NCI-H1694 treated with DMSO at 0.1 percent for 48 hours (cell line): ENCODE measurements at regions not wholly inside any gene's neighbourhood (a gene's known extent, or its start where the extent isn't known, plus 50 kb on each side); places are given as distances from the start of the nearest gene placed in this dataset.

Source experiments
- DNase-seq: peaks from one replicate; lab custom pipeline; 2025; lab: John Stamatoyannopoulos, UW

GRCh38 chr6:170177772-170178560 is 112.9 kb downstream of the DLL1 start:
- DNase-seq, result no peak

DNA sequence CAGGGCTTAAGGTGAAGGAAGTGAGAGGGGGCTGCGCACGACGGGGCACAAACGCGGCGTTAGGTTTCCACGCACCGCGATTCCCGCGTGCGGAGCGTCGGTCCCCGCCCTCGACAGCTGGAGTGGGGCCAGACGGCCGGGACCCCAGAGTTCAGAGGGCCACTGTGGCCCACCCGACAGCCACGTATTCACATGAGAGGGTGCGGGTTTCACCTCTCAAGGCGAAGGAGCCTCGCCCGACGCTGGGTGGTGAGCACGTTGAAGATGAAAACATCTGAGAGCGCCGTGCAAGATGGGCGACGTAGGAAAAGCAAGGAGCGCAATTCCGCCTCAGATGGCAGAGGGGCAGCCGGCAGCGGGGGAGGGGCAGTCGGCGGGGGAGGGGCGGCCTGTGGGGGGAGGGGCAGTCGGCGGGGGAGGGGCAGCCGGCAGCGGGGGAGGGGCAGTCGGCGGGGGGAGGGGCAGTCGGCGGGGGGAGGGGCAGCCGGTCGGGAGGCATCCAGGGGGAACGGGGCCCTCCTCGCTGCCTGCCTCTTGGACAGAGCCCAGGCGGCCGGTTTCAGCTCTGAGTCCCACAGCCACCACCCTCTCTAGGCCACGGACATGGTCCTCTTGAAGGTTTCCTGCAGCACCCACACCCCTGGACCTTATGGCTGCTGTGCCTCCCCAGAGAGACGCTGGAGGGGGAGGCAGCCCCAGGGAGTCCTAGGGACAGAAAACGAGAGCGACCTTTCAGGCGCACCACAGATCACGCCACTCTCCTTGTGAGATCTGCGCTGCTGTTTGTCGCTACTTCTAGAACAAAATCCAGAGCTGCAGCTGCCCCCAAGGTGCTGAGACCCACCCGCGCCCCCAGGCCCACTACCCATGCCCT is 113.7 kb downstream of the DLL1 start:
- no peak for DNase-seq

GRCh38 chr6:170176136-170176897 is 114.6 kb downstream of the DLL1 start:
- no peak for DNase-seq

DNA sequence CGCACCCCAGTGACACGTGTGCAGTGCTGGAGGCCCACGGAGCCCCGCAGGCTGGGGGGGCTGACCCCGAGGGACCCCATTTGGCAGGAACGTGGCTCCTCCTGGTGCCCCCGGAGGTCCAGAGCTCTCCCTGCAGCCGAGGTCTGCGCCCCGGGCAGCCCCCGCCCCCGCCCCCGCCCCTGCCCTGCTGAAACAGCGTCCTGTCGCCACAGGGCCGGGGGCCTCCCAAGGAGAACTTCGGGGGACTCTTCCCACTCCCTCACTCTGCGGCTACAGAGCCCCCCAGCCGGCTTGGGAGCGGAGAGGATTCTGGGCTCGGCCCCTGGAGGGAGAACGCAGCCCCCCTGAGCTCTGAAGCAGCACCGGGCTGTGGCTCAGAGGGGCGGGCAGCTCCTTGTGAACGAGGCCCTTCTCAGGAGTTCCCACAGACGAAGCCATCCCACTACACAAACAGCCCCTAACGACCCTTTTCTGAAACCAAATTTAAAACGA is 115.2 kb downstream of the DLL1 start:
- no peak for DNase-seq

GRCh38 chr6:170174771-170175643 is 115.9 kb downstream of the DLL1 start:
- no peak for DNase-seq

DNA sequence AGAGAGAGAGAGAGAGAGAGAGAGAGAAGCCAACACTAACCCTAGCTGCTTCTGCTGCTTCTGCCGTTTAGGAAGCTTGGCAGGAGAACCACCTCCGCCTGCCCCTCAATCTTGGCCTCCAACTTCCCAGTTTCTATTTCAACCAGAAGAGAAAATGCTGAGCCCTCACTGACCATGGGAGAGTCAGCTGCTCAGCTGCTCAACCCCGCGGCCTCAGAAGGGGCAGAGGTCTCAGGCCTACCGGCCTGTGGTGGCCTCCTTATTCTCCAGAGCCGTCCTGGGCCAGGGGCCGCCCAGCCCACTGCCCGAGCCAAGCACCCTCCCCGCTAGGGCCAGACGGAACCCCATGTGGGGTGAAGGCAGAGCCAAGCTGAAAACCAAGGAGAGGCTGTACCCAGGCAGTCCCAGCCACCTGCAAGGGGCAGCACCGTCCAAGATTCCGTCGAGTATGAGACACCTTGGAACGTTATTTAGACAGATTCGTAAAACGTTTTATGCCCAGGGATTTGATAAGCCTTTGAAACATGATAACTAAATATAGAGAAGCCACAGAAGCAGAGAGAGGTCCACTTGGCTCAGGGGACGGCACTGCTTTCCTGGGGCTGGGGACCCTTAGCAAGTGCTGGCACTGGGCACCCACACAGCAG is 116.6 kb downstream of the DLL1 start:
- no peak for DNase-seq

DNA sequence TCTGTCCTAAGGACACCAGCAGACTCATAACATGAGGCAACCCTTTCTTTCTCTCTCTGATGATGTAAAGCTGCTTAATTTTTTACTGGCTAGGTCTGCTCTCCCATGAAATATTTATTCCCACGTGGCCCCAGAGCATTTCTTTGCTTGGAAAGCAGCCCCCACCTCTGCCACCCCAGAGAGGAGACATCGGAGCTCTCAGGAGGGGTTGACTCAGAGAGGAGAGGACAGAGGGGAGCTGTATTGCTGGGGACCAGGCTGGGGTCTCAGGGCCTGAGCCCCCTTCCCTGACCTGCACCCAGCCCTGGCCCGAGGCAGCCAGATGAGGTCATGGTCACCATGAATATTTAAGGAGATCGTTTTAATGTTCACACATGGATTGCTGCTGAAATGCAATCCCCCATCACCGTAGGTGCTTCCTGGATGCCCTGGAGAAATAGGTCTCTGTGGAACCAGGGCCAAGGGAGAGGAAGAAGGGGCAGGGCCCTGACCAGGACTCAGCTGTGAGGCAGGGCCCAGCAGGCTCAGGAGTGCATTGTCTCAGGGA is 117.5 kb downstream of the DLL1 start:
- no peak for DNase-seq

GRCh38 chr6:170172825-170173256 is 118.0 kb downstream of the DLL1 start:
- no peak for DNase-seq

DNA sequence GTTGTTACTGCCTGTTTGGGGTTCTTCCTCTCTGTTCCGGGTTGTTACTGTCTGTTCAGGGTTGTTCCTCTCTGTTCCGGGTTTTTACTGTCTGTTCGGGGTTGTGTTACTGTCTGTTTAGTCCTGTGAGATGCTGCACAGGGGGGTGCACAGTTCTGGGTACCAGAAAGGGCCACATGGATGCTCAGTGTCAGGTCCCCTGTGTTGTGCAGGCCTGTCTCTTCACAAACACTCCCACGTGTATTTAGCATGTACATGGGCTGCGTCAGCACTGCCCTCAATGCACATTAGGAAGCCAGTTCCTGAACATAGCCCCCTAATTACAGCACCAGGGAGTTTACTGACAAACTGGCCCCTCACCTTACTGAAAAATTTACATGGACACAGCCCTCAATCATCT is 118.5 kb downstream of the DLL1 start:
- no peak for DNase-seq

GRCh38 chr6:170167657-170168159 is 123.2 kb downstream of the DLL1 start:
- DNase-seq, result no peak

- DNase-seq, result no peak
Observed at GRCh38 chr6:170166511-170167122, 124.3 kb downstream of the DLL1 start.

- no peak for DNase-seq
Observed at GRCh38 chr6:170165471-170166117, 125.3 kb downstream of the DLL1 start.

DNA sequence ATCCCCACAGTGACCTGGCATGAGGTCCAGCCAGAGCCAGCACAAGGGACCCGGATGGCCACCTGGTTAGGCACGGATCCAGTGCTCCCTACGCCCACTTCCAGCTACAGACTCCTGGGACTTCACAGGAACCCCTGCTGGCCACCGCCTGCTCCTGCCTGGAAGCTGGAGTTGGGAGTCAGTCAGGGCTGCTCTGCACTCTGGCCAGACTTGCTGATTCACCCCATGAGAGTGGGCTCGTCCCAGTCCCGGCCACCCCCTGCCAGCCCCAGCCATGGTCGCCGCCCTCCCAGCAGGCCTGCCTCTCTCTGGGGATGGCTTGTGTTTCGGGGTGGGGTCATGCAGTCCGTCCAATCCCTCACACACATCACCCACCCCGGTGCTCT is 125.8 kb downstream of the DLL1 start:
- no peak for DNase-seq

DNA sequence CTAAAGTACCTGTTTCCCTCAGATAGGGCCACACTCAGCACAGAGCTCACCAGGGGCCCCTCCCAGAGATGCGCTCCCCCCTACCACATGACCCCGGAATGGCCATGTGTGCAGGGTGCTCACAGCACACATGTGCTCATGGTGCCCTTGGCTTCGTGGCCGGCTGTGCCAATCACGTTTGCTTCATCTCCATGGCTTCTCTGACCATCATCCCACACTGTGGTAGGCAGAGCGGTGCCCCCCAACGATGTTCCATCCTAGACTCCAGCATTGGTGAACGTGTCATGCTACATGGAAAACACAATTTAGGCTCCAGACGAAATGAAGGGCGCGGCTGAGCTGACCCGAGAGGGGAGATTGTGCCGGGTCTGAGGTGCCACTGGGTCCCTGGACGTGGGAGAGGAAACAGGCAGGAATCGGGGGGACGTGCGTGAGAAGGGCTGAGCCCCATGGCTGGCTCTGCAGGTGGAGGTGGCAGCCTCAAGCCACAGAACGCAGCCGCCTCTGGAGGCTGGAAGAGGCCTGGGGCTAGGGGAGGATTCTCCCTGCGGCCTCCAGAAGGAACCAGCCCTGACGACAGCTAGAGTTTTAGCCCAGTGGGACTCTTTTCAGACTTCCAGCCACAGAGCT is 126.5 kb downstream of the DLL1 start:
- no peak for DNase-seq

DNA sequence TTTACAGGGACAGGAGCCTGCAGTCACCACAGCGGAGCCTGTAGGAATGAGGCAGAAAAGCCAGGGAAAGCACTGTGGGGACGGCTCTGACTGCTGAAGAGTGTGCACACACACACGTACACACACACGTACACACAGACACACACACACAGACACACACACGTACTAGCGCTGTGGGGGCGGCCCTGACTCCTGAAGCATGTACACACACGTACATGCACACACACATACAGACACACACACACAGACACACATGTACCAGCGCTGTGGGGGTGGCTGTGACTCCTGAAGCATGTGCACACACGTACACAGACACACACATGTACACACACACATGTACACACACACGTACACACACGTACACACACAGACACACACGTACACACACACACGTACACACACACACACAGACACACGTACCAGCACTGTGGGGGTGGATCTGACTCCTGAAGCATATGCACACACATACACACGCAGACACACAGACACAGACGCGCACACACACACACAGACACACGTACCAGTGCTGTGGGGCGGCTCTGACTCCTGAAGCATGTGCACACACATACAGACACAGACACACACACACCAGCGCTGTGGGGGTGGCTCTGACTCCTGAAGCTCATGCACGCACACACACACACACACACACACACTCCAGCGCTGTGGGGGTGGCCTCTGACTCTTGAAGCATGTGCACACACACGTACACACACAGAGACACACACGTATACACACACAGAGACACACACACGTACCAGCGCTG is 127.3 kb downstream of the DLL1 start:
- no peak for DNase-seq

DNA sequence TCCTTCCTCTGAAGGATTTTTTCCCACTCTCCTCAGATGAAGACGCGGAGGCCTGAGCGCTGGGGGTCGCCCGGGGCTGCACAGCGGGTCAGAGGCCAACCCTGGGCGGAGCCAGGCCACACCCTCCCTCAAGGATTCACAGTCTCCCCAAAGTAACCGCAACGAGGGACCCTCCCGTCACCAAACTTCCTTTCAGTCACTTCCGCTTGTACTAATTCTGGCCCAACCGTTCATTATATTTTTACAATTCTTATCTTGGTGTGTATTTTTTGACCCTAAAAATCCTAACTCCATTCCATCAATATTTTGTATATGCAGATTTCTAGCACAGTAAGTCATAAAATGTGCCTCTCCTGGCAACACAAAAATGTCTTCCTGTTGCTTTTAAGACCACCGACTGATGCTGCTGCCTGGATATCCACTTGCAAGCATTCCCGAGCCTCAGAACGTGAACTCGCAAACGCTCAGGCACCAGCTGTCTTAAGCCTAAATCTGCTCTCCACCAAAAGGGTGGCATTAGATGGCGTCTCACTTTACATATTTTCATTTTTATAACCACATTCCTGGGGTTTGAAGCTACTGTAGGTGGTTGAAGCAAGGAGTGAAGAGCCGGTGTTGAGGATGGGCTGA is 128.0 kb downstream of the DLL1 start:
- DNase-seq, result no peak

DNA sequence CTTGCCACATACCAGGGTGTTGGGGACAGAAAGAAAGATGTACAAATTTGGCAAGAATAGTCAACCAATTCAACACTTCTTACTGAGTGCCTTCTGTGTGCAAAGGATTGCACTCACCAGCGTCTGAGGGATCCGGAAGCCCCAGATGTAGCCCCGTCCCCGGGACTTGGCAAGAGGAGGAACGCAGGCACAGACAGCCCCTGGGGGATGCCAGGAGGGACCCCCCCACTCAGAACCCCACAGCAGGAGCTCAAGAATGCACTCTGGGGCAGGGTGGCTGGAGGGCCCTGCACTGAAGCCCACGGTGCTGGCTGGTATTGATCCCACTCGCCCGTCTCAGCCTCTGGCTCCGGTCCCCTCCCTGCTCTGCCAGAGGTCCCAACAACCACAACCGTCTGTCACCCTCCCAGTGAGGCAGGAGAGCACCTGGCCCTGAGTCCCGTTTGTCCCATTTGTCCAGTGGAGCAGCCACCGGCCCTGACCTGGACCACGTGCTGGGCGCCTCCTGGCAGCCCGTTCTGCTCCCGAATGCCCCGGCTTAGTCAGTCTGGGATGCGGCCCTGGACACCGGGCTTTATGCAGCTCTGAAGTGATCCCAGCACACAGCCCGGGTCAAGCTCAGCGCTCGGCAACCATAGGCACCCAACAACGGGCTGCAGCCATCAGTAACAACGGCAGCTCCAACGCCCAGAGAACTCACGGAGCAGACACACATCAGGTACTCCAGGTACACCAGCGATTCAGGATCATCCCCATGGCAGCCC is 128.7 kb downstream of the DLL1 start:
- no peak for DNase-seq
